OCI-LY1 (cell line): ENCODE measurements at regions not wholly inside any gene's neighbourhood (a gene's known extent, or its start where the extent isn't known, plus 50 kb on each side); places are given as distances from the start of the nearest gene placed in this dataset.

ENCODE experiments used
- H2AFZ ChIP-seq: fragments of 200-600 bp; sonication (generic), shearing (Covaris generic); 2 replicates; pipeline ENCODE4 v1.6.0; 2014; ENCODE audit warnings: antibody characterized with exemption, mild to moderate bottlenecking, low read length
- H3F3A ChIP-seq: fragments of 200-600 bp; sonication (generic), shearing (Covaris generic); 2 replicates; pipeline ENCODE4 v1.6.0; 2014; ENCODE audit warnings: mild to moderate bottlenecking, antibody characterized with exemption, low read length, moderate library complexity; ENCODE audit not compliant: insufficient read depth
- H3K27ac ChIP-seq: fragments of 200-600 bp; sonication (generic); 2 replicates; pipeline ENCODE4 v1.5.1; 2014; ENCODE audit warnings: low read length, mixed run types, mild to moderate bottlenecking, low read depth; ENCODE audit not compliant: poor library complexity, severe bottlenecking
- H3K27me3 ChIP-seq: fragments of 200-600 bp; sonication (generic); 2 replicates; pipeline ENCODE4 v1.6.0; 2014; ENCODE audit warnings: antibody characterized with exemption, mild to moderate bottlenecking, low read length, moderate library complexity; ENCODE audit not compliant: insufficient read depth
- H3K36me3 ChIP-seq: fragments of 200-600 bp; sonication (generic); 2 replicates; pipeline ENCODE4 v1.6.1; 2014; ENCODE audit warnings: mild to moderate bottlenecking, antibody characterized with exemption, low read length, moderate library complexity, mixed read lengths; ENCODE audit not compliant: insufficient read depth
- H3K4me1 ChIP-seq: fragments of 200-600 bp; sonication (generic); 2 replicates; pipeline ENCODE4 v1.5.1; 2014; ENCODE audit warnings: mild to moderate bottlenecking, low read length, moderate library complexity; ENCODE audit not compliant: insufficient read depth, severe bottlenecking
- H3K4me2 ChIP-seq: fragments of 200-600 bp; sonication (generic), shearing (Covaris generic); 2 replicates; pipeline ENCODE4 v1.6.1; 2014; ENCODE audit warnings: low read length
- H3K4me3 ChIP-seq: fragments of 200-600 bp; sonication (generic); 2 replicates; pipeline ENCODE4 v1.5.1; 2014; ENCODE audit warnings: low read length, low read depth, mild to moderate bottlenecking, mixed read lengths; ENCODE audit not compliant: poor library complexity, severe bottlenecking
- H3K79me2 ChIP-seq: fragments of 200-600 bp; shearing (Covaris generic); 2 replicates; pipeline ENCODE4 v1.6.1; 2016; ENCODE audit warnings: mixed run types, low read length, mixed read lengths; ENCODE audit not compliant: insufficient read depth
- H3K9ac ChIP-seq: fragments of 200-600 bp; sonication (generic), shearing (Covaris generic); 2 replicates; pipeline ENCODE4 v1.6.1; 2014; ENCODE audit warnings: mild to moderate bottlenecking, low read length, mixed read lengths
- H3K9me2 ChIP-seq: fragments of 200-600 bp; sonication (generic), shearing (Covaris generic); 2 replicates; pipeline ENCODE4 v1.6.1; 2014; ENCODE audit warnings: low read depth, mild to moderate bottlenecking, low read length, mixed read lengths
- H3K9me3 ChIP-seq: fragments of 200-600 bp; shearing (Covaris generic); 2 replicates; pipeline ENCODE4 v1.6.1; 2014; ENCODE audit warnings: low read length, mixed read lengths
- H4K20me1 ChIP-seq: fragments of 200-600 bp; sonication (generic), shearing (Covaris generic); 2 replicates; pipeline ENCODE4 v1.6.0; 2016; ENCODE audit warnings: mild to moderate bottlenecking, low read length; ENCODE audit not compliant: insufficient read depth
- EZH2 ChIP-seq: fragments of 200-600 bp; sonication (generic), shearing (Covaris generic); IDR thresholded peaks from 2 replicates; pipeline ENCODE4 v1.8.0; 2017; ENCODE audit warnings: borderline replicate concordance, mixed run types, mild to moderate bottlenecking, antibody characterized with exemption, low read length, moderate library complexity, mixed read lengths
- TF ChIP-seq, protein P1 (sequence below): fragments of 200-600 bp; sonication (generic), shearing (Covaris generic); IDR thresholded peaks from 2 replicates; pipeline ENCODE4 v1.5.1; 2017; ENCODE audit warnings: mild to moderate bottlenecking, antibody characterized with exemption, low read length, moderate library complexity, mixed read lengths

DNA sequence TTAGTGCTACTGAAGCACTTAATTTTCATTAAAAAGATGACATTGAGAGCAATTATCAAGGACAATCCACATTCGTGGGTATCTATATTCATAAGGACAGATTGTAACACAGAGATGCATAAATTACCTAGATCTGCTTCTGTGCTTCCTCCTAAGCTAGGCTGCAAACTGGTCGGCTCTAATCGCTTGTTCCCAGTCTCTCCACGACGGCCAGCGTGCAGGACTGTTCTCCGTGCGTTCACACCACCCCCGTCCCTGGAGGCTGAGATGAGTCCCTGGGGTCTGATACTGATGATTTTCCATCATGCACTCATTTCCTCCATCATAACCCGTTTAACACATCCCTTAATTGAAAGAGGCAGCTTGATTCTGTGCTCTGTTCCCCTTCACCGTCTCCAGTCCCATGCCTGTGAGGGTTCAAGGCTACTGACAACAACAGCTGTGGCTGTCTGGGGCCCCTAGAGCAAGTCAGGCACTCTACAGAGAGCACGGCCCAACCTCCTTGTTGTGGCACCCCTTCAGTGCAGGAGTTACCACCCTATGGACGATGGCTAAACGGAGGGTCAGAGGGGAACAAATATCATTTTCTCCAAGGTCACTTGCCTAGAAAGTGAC is 469.6 kb downstream of the NPHP4 start:
- no peaks in the 10 kb centered on the region for H4K20me1 ChIP-seq
- H3K4me2 ChIP-seq, result no peak overlapping the region
- no peaks in the 10 kb centered on the region for H3K9me2 ChIP-seq
- no peak for TF ChIP-seq EZH2
- TF ChIP-seq, protein P1, sequence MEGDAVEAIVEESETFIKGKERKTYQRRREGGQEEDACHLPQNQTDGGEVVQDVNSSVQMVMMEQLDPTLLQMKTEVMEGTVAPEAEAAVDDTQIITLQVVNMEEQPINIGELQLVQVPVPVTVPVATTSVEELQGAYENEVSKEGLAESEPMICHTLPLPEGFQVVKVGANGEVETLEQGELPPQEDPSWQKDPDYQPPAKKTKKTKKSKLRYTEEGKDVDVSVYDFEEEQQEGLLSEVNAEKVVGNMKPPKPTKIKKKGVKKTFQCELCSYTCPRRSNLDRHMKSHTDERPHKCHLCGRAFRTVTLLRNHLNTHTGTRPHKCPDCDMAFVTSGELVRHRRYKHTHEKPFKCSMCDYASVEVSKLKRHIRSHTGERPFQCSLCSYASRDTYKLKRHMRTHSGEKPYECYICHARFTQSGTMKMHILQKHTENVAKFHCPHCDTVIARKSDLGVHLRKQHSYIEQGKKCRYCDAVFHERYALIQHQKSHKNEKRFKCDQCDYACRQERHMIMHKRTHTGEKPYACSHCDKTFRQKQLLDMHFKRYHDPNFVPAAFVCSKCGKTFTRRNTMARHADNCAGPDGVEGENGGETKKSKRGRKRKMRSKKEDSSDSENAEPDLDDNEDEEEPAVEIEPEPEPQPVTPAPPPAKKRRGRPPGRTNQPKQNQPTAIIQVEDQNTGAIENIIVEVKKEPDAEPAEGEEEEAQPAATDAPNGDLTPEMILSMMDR, result no peak
- no peaks in the 10 kb centered on the region for H3K27me3 ChIP-seq
- no peaks in the 10 kb centered on the region for H3K36me3 ChIP-seq
- H3K27ac ChIP-seq, result no peak overlapping the region
- no peaks in the 10 kb centered on the region for H3K79me2 ChIP-seq
- no peaks in the 10 kb centered on the region for H3F3A ChIP-seq
- no peaks in the 10 kb centered on the region for H3K9me3 ChIP-seq
- H2AFZ ChIP-seq, result no peak overlapping the region
- H3K4me3 ChIP-seq, result no peak overlapping the region
- H3K9ac ChIP-seq, result no peak overlapping the region
- no peaks in the 10 kb centered on the region for H3K4me1 ChIP-seq

DNA sequence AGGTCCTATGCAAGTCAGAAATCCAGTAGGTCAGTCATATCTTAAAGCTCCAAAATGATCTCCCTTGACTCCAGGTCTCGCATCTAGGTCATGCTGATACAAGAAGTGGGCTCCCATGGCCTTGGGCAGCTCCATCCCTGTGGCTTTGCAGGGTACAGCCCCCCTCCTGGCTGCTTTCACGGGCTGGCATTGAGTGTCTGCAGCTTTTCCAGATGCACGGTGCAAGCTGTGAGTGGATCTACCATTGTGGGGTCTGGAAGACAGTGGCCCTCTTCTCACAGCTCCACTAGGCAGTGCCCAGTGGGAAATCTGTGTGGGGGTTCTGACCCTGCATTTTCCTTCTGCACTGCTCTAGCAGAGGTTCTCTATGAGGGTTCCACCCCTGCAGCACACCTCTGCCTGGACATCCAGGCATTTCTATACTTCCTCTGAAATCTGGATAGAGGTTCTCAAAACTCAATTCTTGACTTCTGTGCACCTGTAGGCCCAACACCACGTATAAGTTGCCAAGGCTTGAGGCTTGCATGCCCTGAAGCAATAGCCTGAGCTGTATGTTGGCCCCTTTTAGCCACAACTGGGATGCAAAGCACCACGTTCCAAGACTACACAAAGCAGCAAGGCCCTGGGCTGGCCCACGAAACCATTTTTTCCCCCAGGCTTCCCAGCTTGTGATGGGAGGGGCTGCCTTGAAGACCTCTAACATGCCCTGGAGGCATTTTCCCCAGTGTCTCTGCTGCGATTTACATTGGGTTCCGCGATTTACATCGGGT is 472.7 kb downstream of the NPHP4 start:
- Histone ChIP-seq H3K9me3 (no peaks in the 10 kb centered on the region), H3K9me2 (no peaks in the 10 kb centered on the region)

DNA sequence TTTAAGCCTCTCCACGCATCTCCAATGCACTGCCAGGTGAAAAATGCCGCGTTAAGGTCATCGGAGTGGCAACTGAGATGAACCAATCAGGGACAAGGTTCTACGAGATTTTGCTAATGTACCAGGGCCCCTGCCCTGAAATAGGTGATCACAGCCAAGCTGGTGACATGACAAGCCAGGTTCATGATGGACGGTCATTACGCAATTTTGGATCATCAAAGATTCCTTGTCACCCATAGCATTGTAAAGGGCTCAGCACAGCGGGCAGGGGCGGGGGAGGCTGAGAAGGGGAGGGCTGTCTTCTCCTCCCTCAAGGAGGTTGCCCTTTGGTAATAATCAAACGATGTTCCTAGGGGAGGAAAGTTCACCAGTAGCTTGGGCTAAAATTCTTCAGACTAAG is 475.5 kb downstream of the NPHP4 start:
- no peaks in the 10 kb centered on the region for H3K9me3 ChIP-seq
- no peak overlapping the region for H3K9ac ChIP-seq
- H3K27me3 ChIP-seq, result no peaks in the 10 kb centered on the region
- no peak for TF ChIP-seq EZH2
- TF ChIP-seq, protein P1, result no peak
- H3K36me3 ChIP-seq, result no peaks in the 10 kb centered on the region
- no peak overlapping the region for H2AFZ ChIP-seq
- no peaks in the 10 kb centered on the region for H3K4me1 ChIP-seq
- no peak overlapping the region for H3K4me2 ChIP-seq
- H3K27ac ChIP-seq, result no peak overlapping the region
- H4K20me1 ChIP-seq, result no peaks in the 10 kb centered on the region
- H3K79me2 ChIP-seq, result no peaks in the 10 kb centered on the region
- H3F3A ChIP-seq, result no peaks in the 10 kb centered on the region
- H3K9me2 ChIP-seq, result no peaks in the 10 kb centered on the region
- no peak overlapping the region for H3K4me3 ChIP-seq

More for the DNA sequence above, 472.7 kb downstream of the NPHP4 start:
- Histone ChIP-seq H3K9ac (no peak overlapping the region), H3K27me3 (no peaks in the 10 kb centered on the region), H3K4me3 (no peak overlapping the region), H3K27ac (no peak overlapping the region), H3F3A (no peaks in the 10 kb centered on the region), H3K4me1 (no peaks in the 10 kb centered on the region), H2AFZ (no peak overlapping the region), H3K4me2 (no peak overlapping the region), H3K36me3 (no peaks in the 10 kb centered on the region), H3K79me2 (no peaks in the 10 kb centered on the region), H4K20me1 (no peaks in the 10 kb centered on the region)
- TF ChIP-seq, protein P1, result no peak
- TF ChIP-seq EZH2, result no peak
